ENCODE measurements at regions not wholly inside any gene's neighbourhood (a gene's known extent, or its start where the extent isn't known, plus 50 kb on each side); places are given as distances from the start of the nearest gene placed in this dataset.

DNA sequence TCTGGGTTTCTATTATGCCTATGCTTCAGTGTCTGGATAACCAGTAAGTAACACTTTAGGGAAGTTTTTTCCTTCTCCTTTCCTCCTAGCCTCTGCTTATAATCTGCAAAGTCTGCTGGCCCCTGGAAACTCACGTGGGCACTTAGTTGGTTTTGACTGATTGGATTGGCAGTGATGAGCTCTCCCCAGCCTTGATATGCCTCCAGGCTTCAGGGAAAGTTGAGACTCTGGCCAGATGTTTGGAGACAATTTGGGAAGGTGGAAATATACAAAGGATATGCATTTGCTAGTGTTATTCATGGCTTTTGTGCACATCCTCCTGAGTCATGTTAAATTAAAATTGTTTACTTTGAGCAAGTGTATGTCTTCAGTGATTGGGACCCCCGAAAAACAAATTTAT, 160.2 kb upstream of the IL12B start:
- TF ChIP-seq, protein P1, sequence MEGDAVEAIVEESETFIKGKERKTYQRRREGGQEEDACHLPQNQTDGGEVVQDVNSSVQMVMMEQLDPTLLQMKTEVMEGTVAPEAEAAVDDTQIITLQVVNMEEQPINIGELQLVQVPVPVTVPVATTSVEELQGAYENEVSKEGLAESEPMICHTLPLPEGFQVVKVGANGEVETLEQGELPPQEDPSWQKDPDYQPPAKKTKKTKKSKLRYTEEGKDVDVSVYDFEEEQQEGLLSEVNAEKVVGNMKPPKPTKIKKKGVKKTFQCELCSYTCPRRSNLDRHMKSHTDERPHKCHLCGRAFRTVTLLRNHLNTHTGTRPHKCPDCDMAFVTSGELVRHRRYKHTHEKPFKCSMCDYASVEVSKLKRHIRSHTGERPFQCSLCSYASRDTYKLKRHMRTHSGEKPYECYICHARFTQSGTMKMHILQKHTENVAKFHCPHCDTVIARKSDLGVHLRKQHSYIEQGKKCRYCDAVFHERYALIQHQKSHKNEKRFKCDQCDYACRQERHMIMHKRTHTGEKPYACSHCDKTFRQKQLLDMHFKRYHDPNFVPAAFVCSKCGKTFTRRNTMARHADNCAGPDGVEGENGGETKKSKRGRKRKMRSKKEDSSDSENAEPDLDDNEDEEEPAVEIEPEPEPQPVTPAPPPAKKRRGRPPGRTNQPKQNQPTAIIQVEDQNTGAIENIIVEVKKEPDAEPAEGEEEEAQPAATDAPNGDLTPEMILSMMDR (IDR thresholded peaks at IDR 0.05; ENCODE audit: borderline replicate concordance, extremely low read depth, low read length, poor library complexity, severe bottlenecking), result no peak
- TF ChIP-seq EZH2 (IDR thresholded peaks at IDR 0.05; ENCODE audit: borderline replicate concordance, low read depth, low read length, severe bottlenecking), result no peak
